SK-N-SH treated with all-trans-retinoic acid at 6 μM for 48 hours (cell line): ENCODE measurements at regions not wholly inside any gene's neighbourhood (a gene's known extent, or its start where the extent isn't known, plus 50 kb on each side); places are given as distances from the start of the nearest gene placed in this dataset.

ENCODE experiments used
- ATAC-seq: fragments of 200-7000 bp; cut with Tn5 transposase; 3 replicates; pipeline ENCODE4 v1.9.1; 2020; ENCODE audit warnings: mild to moderate bottlenecking, moderate library complexity
- CSDC2 ChIP-seq: fragments of 250-450 bp; sonication (Bioruptor Pico); IDR thresholded peaks from 2 replicates; pipeline ENCODE4 v1.5.0; 2020; ENCODE audit warnings: mild to moderate bottlenecking, moderate library complexity
- CSRNP3 ChIP-seq: fragments of 250-450 bp; sonication (Bioruptor Pico); IDR thresholded peaks from 2 replicates; pipeline ENCODE4 v1.5.1; 2021; ENCODE audit warnings: mild to moderate bottlenecking, moderate library complexity
- GLIS3 ChIP-seq: fragments of 250-450 bp; sonication (Bioruptor Pico); IDR thresholded peaks from 2 replicates; pipeline ENCODE4 v1.5.0; 2020; ENCODE audit warnings: mild to moderate bottlenecking, moderate library complexity
- ISL1 ChIP-seq: fragments of 250-450 bp; sonication (Bioruptor Pico); IDR thresholded peaks from 2 replicates; pipeline ENCODE4 v2.1.2; 2022; ENCODE audit warnings: mild to moderate bottlenecking, moderate library complexity
- OSR1 ChIP-seq: fragments of 250-450 bp; sonication (Bioruptor Pico); IDR thresholded peaks from 2 replicates; pipeline ENCODE4 v1.8.0; 2022; ENCODE audit warnings: moderate library complexity, mild to moderate bottlenecking, inconsistent platforms
- PATZ1 ChIP-seq: fragments of 250-450 bp; sonication (Bioruptor Pico); IDR thresholded peaks from 2 replicates; pipeline ENCODE4 v1.8.0; 2020; ENCODE audit warnings: mild to moderate bottlenecking, moderate library complexity, borderline replicate concordance
- RARB ChIP-seq: fragments of 250-450 bp; sonication (Bioruptor Pico); IDR thresholded peaks from 2 replicates; pipeline ENCODE4 v1.8.0; 2021; ENCODE audit warnings: mild to moderate bottlenecking, moderate library complexity
- SNAI2 ChIP-seq: fragments of 250-450 bp; sonication (Bioruptor Pico); IDR thresholded peaks from 2 replicates; pipeline ENCODE4 v1.5.0; 2020; ENCODE audit warnings: mild to moderate bottlenecking, moderate library complexity
- TCF4 ChIP-seq: fragments of 250-450 bp; sonication (Bioruptor Pico); IDR thresholded peaks from 2 replicates; pipeline ENCODE4 v1.8.0; 2021; ENCODE audit warnings: mild to moderate bottlenecking, moderate library complexity, borderline replicate concordance
- TOX ChIP-seq: fragments of 250-450 bp; sonication (Bioruptor Pico); IDR thresholded peaks from 2 replicates; pipeline ENCODE4 v1.8.0; 2021; ENCODE audit warnings: mild to moderate bottlenecking, moderate library complexity, borderline replicate concordance
- TSHZ2 ChIP-seq: fragments of 250-450 bp; sonication (Bioruptor Pico); IDR thresholded peaks from 2 replicates; pipeline ENCODE4 v1.5.0; 2020; ENCODE audit warnings: mild to moderate bottlenecking, moderate library complexity
- ZC3H10 ChIP-seq: fragments of 250-450 bp; sonication (Bioruptor Pico); IDR thresholded peaks from 2 replicates; pipeline ENCODE4 v1.5.1; 2021; ENCODE audit warnings: mild to moderate bottlenecking, moderate library complexity
- ZFP3 ChIP-seq: fragments of 250-450 bp; sonication (Bioruptor Pico); IDR thresholded peaks from 2 replicates; pipeline ENCODE4 v1.5.0; 2020; ENCODE audit warnings: mild to moderate bottlenecking, moderate library complexity
- ZFP30 ChIP-seq: fragments of 450-650 bp; formaldehyde crosslinking; IDR thresholded peaks from 2 replicates; pipeline ENCODE4 v1.5.0; 2022; ENCODE audit warnings: mild to moderate bottlenecking, moderate library complexity
- ZNF70 ChIP-seq: fragments of 450-650 bp; formaldehyde crosslinking; IDR thresholded peaks from 2 replicates; pipeline ENCODE4 v1.5.0; 2020; ENCODE audit warnings: mild to moderate bottlenecking, moderate library complexity
- ZNF8 ChIP-seq: fragments of 450-650 bp; formaldehyde crosslinking; IDR thresholded peaks from 2 replicates; pipeline ENCODE4 v1.5.0; 2020; ENCODE audit warnings: mild to moderate bottlenecking, moderate library complexity
- TF ChIP-seq, protein P1 (sequence below): fragments of 250-450 bp; sonication (Bioruptor Pico); IDR thresholded peaks from 2 replicates; pipeline ENCODE4 v1.5.1; 2020; ENCODE audit warnings: low read depth, mild to moderate bottlenecking, moderate library complexity

GRCh38 chr12:105613269-105613668 is 282.8 kb downstream of the C12orf75 start:
- ATAC-seq = no peak
- TF ChIP-seq ZNF8 (CRISPR knock-in tag) (no peak), ZFP30 (no peak), ISL1 (CRISPR knock-in tag) (no peak)
- TF ChIP-seq, all 23 proteins: peak for 0

DNA sequence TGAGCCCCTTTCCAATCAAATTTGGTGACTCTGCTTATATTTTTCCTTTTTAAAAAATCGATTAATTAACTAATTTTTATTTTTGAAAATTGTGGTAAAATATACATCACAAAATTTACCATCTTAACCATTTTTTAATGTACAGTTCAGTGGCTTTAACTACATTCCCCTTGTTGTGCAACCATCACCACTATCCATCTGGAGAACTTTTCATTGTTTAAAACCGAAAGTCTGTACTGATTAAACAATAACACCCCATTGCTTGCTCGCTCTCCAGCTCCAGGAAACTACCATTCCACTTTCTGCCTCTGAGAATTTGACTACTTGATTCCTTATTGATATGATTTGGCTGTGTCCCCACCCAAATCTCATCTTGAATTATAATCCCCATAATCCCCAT is 283.4 kb downstream of the C12orf75 start:
- ATAC-seq = no peak

GRCh38 chr12:105616971-105617540 is 286.6 kb downstream of the C12orf75 start:
- ATAC-seq = no peak
- no peak for TF ChIP-seq TSHZ2 (CRISPR knock-in tag)
- TF ChIP-seq GLIS3 (CRISPR knock-in tag) = no peak
- TF ChIP-seq ZFP30 = no peak
- no peak for TF ChIP-seq CSDC2
- no peak for TF ChIP-seq ZFP3 (CRISPR knock-in tag)
- TF ChIP-seq RARB (CRISPR knock-in tag) = no peak
- no peak for TF ChIP-seq PATZ1 (CRISPR knock-in tag)
- TF ChIP-seq, protein P1, sequence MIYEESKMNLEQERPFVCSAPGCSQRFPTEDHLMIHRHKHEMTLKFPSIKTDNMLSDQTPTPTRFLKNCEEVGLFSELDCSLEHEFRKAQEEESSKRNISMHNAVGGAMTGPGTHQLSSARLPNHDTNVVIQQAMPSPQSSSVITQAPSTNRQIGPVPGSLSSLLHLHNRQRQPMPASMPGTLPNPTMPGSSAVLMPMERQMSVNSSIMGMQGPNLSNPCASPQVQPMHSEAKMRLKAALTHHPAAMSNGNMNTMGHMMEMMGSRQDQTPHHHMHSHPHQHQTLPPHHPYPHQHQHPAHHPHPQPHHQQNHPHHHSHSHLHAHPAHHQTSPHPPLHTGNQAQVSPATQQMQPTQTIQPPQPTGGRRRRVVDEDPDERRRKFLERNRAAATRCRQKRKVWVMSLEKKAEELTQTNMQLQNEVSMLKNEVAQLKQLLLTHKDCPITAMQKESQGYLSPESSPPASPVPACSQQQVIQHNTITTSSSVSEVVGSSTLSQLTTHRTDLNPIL = no peak
- no peak for TF ChIP-seq ZNF70
- TF ChIP-seq CSRNP3 (CRISPR knock-in tag) = no peak
- TF ChIP-seq ISL1 (CRISPR knock-in tag) = no peak
- no peak for TF ChIP-seq ZNF8 (CRISPR knock-in tag)

More for the DNA sequence above, 283.4 kb downstream of the C12orf75 start:
- TF ChIP-seq PATZ1 (CRISPR knock-in tag) (no peak), SNAI2 (no peak), RARB (CRISPR knock-in tag) (no peak), GLIS3 (CRISPR knock-in tag) (no peak), OSR1 (CRISPR knock-in tag) (no peak), ZFP30 (no peak), ISL1 (CRISPR knock-in tag) (no peak), ZC3H10 (CRISPR knock-in tag) (no peak), TSHZ2 (CRISPR knock-in tag) (no peak), ZNF8 (CRISPR knock-in tag) (no peak), TCF4 (no peak), ZFP3 (CRISPR knock-in tag) (no peak), TOX (no peak)
- TF ChIP-seq, protein P1 = no peak
